WTC11 (cell line): ENCODE measurements at regions not wholly inside any gene's neighbourhood (a gene's known extent, or its start where the extent isn't known, plus 50 kb on each side); places are given as distances from the start of the nearest gene placed in this dataset.

Source experiments
- CBFB ChIP-seq: sonication (generic); formaldehyde crosslinking; IDR thresholded peaks from 2 replicates; pipeline ENCODE4 v1.8.1; 2022; ENCODE audit warnings: mild to moderate bottlenecking, low read depth, missing genetic modification reagents
- CTCF ChIP-seq: fragments of 200-600 bp; IDR thresholded peaks from 2 replicates; pipeline ENCODE4 v1.8.0; 2022; ENCODE audit warnings: antibody characterized with exemption
- JUN ChIP-seq: sonication (generic); formaldehyde crosslinking; IDR thresholded peaks from 2 replicates; pipeline ENCODE4 v1.8.0; 2023; ENCODE audit warnings: mild to moderate bottlenecking, missing genetic modification reagents
- TEAD4 ChIP-seq: sonication (generic); formaldehyde crosslinking; IDR thresholded peaks from 2 replicates; pipeline ENCODE4 v1.8.0; 2022; ENCODE audit warnings: mild to moderate bottlenecking, missing genetic modification reagents
- TP53 ChIP-seq: sonication (generic); formaldehyde crosslinking; IDR thresholded peaks from 2 replicates; pipeline ENCODE4 v1.8.1; 2023; ENCODE audit warnings: mild to moderate bottlenecking, missing genetic modification reagents
- ZNF121 ChIP-seq: sonication (generic); formaldehyde crosslinking; IDR thresholded peaks from 2 replicates; pipeline ENCODE4 v1.8.0; 2023; ENCODE audit warnings: missing genetic modification reagents
- TF ChIP-seq, protein P1 (sequence below): sonication (generic); formaldehyde crosslinking; IDR thresholded peaks from 2 replicates; pipeline ENCODE4 v1.8.0; 2022; ENCODE audit warnings: mild to moderate bottlenecking, missing genetic modification reagents

DNA sequence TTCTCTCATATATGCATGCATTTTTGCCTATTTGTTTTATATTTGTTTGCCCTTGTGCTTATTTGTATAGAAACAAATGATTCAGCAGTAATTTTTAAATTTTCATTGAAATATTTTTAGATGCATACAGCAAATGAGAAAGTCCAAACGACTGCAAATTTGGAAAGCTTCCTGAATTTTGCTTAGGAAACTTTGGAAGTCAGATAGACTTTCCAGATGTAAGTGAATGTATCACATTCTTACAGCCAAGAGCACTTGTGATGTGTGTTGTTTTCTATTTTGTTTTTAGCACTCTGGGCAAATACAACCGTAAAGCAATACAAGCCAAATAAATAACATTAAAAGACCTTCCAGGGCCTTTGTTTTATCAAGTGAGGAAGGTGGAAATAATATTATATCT lies 680.8 kb upstream of the CDH8 start:
- TF ChIP-seq, protein P1, sequence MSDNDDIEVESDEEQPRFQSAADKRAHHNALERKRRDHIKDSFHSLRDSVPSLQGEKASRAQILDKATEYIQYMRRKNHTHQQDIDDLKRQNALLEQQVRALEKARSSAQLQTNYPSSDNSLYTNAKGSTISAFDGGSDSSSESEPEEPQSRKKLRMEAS (CRISPR knock-in tag), result no peak
- no peak for TF ChIP-seq ZNF121 (CRISPR knock-in tag)
- no peak for TF ChIP-seq CTCF
- TF ChIP-seq TEAD4, result no peak
- no peak for TF ChIP-seq TP53 (CRISPR knock-in tag)
- no peak for TF ChIP-seq CBFB (CRISPR knock-in tag)
- no peak for TF ChIP-seq JUN
